Stomach (tissue), 4 donors: ENCODE measurements at regions not wholly inside any gene's neighbourhood (a gene's known extent, or its start where the extent isn't known, plus 50 kb on each side); places are given as distances from the start of the nearest gene placed in this dataset.

Experiments used
- POLR2AphosphoS5 ChIP-seq, 3 donors: sonication (generic); formaldehyde crosslinking; IDR thresholded peaks; one replicate each; pipeline ENCODE4 v1.6.1; 2016; ENCODE audit warnings: antibody characterized with exemption in 3 of 3
- TF ChIP-seq, protein P1 (sequence below), 7 experiments: fragments of 450-650 bp in 4 of 7; fragments of 200-600 bp in 3 of 7; sonication (generic) in 3 of 7; IDR thresholded peaks; one replicate each; pipeline ENCODE4 v1.5.1; 2016 to 2019; ENCODE audit warnings: antibody characterized with exemption in 7 of 7, control low read depth in 2 of 7, mild to moderate bottlenecking in 1 of 7

- TF ChIP-seq, protein P1, sequence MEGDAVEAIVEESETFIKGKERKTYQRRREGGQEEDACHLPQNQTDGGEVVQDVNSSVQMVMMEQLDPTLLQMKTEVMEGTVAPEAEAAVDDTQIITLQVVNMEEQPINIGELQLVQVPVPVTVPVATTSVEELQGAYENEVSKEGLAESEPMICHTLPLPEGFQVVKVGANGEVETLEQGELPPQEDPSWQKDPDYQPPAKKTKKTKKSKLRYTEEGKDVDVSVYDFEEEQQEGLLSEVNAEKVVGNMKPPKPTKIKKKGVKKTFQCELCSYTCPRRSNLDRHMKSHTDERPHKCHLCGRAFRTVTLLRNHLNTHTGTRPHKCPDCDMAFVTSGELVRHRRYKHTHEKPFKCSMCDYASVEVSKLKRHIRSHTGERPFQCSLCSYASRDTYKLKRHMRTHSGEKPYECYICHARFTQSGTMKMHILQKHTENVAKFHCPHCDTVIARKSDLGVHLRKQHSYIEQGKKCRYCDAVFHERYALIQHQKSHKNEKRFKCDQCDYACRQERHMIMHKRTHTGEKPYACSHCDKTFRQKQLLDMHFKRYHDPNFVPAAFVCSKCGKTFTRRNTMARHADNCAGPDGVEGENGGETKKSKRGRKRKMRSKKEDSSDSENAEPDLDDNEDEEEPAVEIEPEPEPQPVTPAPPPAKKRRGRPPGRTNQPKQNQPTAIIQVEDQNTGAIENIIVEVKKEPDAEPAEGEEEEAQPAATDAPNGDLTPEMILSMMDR (IDR thresholded peaks at IDR 0.05): no peak
- no peak for TF ChIP-seq POLR2AphosphoS5 (IDR thresholded peaks at IDR 0.05)
These were observed 269.2 kb upstream of the GOLIM4 start for GRCh38 chr3:168364967-168365366.
